Cardiac muscle cell (in vitro differentiated cells and primary cell): ENCODE measurements at regions not wholly inside any gene's neighbourhood (a gene's known extent, or its start where the extent isn't known, plus 50 kb on each side); places are given as distances from the start of the nearest gene placed in this dataset.

ENCODE experiments used
- DNase-seq, 2 donors: peaks; one replicate each; pipeline versions ENCODE4 v3.0.0 to v3.0.0-alpha.2; 2010 to 2017; ENCODE audit warnings: low read depth in 1 of 2, low spot score in 1 of 2
- H3K27ac ChIP-seq: fragments of 200-600 bp; sonication (generic); 2 replicates; pipeline ENCODE4 v1.5.1; 2016
- H3K27me3 ChIP-seq: fragments of 200-600 bp; sonication (generic); 2 replicates; pipeline ENCODE4 v1.6.0; 2016; ENCODE audit warnings: control low read depth
- H3K36me3 ChIP-seq: fragments of 200-600 bp; sonication (generic); 2 replicates; pipeline ENCODE4 v1.5.1; 2016; ENCODE audit warnings: control low read depth
- H3K4me1 ChIP-seq: fragments of 200-600 bp; sonication (generic); 2 replicates; pipeline ENCODE4 v1.8.1; 2017; ENCODE audit warnings: low read depth, mild to moderate bottlenecking, mixed run types
- H3K4me3 ChIP-seq: fragments of 200-600 bp; sonication (generic); 2 replicates; pipeline ENCODE4 v1.5.1; 2016; ENCODE audit warnings: mild to moderate bottlenecking
- H3K9me3 ChIP-seq: fragments of 200-600 bp; sonication (generic); 2 replicates; pipeline ENCODE4 v1.5.1; 2017; ENCODE audit warnings: low read depth, mild to moderate bottlenecking, control low read depth
- TF ChIP-seq, protein P1 (sequence below): IDR thresholded peaks from 2 replicates; pipeline ENCODE4 v1.5.1; 2012; ENCODE audit warnings: low read depth, mild to moderate bottlenecking, low read length

DNA sequence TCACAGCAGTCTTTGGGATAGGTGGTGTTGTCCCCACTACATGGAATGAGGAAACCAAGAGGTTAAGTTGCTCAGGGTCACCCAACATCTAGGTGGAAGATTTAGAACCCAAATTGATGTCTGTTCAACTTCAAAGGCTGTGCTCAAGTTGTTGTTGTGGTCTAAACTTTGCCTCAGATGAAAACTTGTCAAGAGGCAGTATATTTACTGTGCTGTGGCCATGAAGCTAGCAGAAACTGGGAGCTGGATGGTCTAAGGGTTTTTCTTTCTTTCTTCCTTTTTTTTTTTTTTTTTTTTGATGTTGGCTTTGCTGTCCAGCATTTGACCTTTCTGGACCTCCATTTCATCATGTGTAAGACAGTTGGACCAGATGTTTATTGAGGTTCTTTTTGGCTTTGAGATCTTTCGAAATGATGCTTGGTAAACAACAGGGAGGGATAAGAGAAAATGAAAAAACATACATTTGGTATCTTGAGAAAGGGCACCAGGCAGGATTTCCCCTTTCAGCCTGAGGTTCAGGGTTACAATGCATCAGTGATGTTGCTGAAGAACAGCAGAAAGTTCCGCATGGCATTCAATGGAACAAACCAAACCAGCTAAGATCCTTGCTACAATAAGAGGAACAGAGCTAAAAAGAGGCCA, 166.2 kb upstream of the RPS6KA3 start:
- Histone ChIP-seq H3K9me3 (no peaks in the 10 kb centered on the region), H3K4me3 (no peak overlapping the region)

DNA sequence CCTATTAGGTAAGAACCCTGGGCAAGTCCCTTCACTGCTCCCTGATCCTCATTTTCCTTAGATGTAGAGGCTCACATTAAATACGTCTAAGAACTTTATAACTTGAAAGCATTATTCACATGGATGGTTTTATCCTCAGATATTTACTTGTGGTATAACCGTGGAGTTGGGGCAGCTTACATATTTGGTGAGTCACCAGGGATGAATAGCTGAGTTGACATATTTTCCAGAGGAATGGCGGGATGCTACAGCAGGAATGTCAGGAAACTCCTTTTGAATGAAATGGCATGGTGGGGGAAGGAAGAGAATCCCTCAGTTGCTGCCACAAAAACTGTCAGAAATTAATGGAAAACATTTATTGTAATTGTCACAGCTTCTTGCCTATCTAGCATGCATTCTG, 165.3 kb upstream of the RPS6KA3 start:
- Histone ChIP-seq H3K27ac (no peak overlapping the region), H3K27me3 (no peaks in the 10 kb centered on the region), H3K9me3 (no peaks in the 10 kb centered on the region), H3K36me3 (no peaks in the 10 kb centered on the region), H3K4me3 (no peak overlapping the region), H3K4me1 (no peaks in the 10 kb centered on the region)
- peak in 1 of 2 donors; percentile 52 for DNase-seq
- TF ChIP-seq, protein P1, sequence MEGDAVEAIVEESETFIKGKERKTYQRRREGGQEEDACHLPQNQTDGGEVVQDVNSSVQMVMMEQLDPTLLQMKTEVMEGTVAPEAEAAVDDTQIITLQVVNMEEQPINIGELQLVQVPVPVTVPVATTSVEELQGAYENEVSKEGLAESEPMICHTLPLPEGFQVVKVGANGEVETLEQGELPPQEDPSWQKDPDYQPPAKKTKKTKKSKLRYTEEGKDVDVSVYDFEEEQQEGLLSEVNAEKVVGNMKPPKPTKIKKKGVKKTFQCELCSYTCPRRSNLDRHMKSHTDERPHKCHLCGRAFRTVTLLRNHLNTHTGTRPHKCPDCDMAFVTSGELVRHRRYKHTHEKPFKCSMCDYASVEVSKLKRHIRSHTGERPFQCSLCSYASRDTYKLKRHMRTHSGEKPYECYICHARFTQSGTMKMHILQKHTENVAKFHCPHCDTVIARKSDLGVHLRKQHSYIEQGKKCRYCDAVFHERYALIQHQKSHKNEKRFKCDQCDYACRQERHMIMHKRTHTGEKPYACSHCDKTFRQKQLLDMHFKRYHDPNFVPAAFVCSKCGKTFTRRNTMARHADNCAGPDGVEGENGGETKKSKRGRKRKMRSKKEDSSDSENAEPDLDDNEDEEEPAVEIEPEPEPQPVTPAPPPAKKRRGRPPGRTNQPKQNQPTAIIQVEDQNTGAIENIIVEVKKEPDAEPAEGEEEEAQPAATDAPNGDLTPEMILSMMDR: no peak

More for the DNA sequence above, 166.2 kb upstream of the RPS6KA3 start:
- no peaks in the 10 kb centered on the region for H3K36me3 ChIP-seq
- TF ChIP-seq, protein P1: no peak
- no peak overlapping the region for H3K27ac ChIP-seq
- H3K4me1 ChIP-seq: no peaks in the 10 kb centered on the region
- no peak for DNase-seq
- no peaks in the 10 kb centered on the region for H3K27me3 ChIP-seq

DNA sequence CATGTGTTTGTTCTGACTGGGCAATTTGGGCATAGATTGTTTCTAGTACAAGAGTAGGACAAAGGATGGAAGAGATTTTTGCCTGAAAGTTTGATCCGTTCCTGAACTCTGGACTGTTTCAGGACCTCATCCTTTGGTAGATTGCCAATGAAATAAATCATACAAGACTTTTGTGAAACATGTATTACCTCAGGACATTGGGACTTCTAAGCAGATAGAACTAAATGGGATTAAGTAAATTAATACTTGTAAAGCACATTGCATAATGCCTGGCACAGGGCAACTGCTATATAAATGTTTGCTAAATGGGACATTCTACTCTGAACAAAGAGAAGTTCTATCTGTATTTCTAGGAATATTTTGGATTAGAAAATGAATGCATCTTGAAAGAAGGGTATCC, 164.8 kb upstream of the RPS6KA3 start:
- no peak overlapping the region for H3K4me3 ChIP-seq
- no peak overlapping the region for H3K27ac ChIP-seq
- no peaks in the 10 kb centered on the region for H3K36me3 ChIP-seq
- TF ChIP-seq, protein P1: no peak
- no peaks in the 10 kb centered on the region for H3K9me3 ChIP-seq
- no peaks in the 10 kb centered on the region for H3K4me1 ChIP-seq
- no peaks in the 10 kb centered on the region for H3K27me3 ChIP-seq
- no peak for DNase-seq

- no peak overlapping the region for H3K27ac ChIP-seq
- no peaks in the 10 kb centered on the region for H3K4me1 ChIP-seq
- H3K36me3 ChIP-seq: no peaks in the 10 kb centered on the region
- TF ChIP-seq, protein P1: no peak
- H3K9me3 ChIP-seq: no peaks in the 10 kb centered on the region
- no peaks in the 10 kb centered on the region for H3K27me3 ChIP-seq
- no peak overlapping the region for H3K4me3 ChIP-seq
- DNase-seq: no peak
Measured at GRCh38 chrX:20427173-20427770, 160.6 kb upstream of the RPS6KA3 start.

- no peaks in the 10 kb centered on the region for H3K36me3 ChIP-seq
- TF ChIP-seq, protein P1: no peak
Measured at GRCh38 chrX:20421697-20422096, 155.0 kb upstream of the RPS6KA3 start.

More at GRCh38 chrX:20421697-20422096, 155.0 kb upstream of the RPS6KA3 start:
- no peak for DNase-seq
- no peak overlapping the region for H3K4me3 ChIP-seq
- H3K27me3 ChIP-seq: no peaks in the 10 kb centered on the region
- no peaks in the 10 kb centered on the region for H3K9me3 ChIP-seq
- no peak overlapping the region for H3K27ac ChIP-seq
- H3K4me1 ChIP-seq: no peaks in the 10 kb centered on the region
